NCI-H345 treated with DMSO at 0.1 percent for 48 hours (cell line): ENCODE measurements at regions not wholly inside any gene's neighbourhood (a gene's known extent, or its start where the extent isn't known, plus 50 kb on each side); places are given as distances from the start of the nearest gene placed in this dataset.

ENCODE experiments used
- DNase-seq: peaks from one replicate; lab custom pipeline; 2025; ENCODE audit not compliant: unreplicated experiment; lab: John Stamatoyannopoulos, UW

DNA sequence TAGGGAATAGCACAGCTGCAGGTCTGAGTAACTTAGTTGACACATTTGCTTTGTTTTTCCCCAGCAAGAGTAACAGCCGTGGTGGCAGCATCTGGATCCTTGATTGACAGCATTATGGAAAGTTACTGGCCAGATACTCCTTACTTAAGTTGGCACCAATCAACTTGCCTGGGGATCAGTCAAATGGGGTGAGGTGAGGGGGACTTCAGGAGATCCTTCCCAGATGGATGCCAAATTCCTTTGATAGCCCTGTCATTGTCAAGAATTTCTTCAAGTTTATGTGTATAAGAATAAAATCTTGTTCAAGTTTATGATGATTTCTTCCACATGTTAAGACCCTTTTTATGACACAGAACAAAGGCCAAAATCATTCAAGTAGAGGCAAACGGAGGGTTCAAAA lies 618.4 kb downstream of the SLC6A15 start:
- DNase-seq = no peak

DNA sequence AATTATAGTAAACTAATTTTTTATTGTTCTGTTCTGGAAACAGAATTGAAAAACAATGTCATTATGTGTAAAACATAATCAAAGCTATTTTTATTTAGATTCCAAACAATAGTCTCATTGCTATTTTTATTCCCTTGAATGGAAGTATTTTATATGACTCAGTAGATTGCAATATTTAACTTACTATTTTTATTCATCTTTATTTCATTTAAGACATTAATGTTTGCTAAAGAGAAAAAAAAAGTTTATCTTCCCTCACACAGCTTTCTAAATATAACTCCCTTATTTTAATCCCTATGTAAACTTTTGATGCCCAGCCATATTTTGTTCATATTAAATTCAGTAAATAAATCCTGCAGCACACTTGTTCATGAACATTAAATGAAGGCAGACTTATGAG lies 622.4 kb downstream of the SLC6A15 start:
- DNase-seq = no peak

DNA sequence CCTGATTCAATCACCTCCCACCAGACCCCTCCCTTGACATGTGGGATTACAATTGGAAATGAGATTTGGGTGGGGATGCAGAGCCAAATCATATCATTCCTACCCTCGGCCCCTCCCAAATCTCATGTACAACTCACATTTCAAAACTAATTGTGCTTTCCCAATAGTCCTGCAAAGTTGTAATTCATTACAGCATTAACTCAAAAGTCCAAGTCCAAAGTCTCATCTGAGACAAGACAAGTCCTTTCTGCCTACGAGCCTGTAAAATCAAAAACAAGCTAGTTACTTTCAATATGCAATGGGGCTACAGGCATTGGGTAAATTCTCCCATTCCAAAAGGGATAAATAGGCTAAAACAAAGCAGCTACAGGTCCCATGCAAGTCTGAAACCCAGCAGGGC lies 634.6 kb downstream of the SLC6A15 start:
- no peak for DNase-seq

DNA sequence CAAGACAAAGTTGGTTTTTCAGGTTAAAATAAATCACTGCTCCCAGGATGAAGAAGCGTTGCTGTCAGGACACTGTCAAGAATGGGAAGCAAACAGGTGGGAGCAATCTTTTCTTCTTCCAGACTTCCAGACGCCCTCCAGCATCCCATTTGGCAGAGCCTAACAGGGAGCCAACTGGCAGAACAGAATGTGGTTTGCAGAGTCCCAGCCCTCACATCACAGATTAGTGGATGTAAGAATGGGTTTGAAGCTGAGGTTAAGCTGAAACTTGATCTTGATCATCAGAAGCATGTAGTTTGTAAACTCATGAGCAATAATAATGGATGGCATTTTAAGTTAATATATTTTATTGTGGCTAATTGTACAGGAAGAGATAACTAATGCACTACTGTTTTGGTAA lies 636.4 kb downstream of the SLC6A15 start:
- no peak for DNase-seq

DNA sequence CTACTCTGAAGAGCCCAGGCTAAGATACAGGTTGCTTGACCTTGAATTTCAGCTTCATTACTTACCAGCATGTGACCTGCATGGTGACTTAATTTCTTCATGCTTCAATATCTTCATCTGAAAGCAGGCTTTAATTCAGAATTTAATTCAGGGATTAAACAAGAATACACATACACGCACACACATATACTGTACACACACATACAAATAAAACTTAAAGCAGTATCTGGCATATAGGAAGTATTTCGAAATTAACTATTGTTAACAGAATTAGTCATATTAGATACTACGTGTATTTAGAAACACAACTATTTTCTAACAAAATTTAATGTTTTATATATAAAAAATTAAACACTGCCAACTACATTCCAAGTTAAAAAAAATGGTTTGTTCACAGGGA lies 640.3 kb downstream of the SLC6A15 start:
- no peak for DNase-seq

DNA sequence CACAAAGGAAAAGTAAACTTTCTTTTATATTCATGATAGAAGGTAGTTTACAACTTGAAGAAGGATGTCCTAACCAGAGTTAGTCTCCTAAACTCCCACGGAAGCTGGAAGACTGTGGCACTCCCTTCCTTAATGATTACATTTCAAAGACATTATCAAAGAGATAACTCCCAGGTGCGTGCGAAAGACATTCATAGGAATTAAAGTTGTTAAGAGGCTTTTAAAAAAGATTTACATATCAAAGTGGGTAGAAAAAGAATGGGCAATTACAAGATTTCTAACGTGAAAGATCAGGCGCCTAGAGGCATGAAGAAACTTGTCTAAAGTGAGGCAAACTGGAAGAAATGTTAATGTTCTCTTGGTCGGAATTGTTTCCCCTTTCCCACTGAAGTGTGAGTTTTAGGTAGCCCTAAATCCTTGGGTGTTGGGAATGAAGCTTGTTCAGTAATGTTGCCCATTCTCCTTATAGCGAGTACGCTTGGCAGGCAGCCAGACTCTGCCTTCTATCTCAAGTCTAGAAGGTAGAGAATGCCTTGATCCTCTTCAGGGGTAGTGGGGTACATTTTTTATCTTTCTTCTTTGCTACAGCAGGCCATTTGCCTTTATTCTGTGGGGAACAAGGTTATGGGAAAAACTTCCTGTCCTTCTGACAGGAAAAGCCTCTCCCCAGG lies 642.0 kb downstream of the SLC6A15 start:
- DNase-seq = no peak

DNA sequence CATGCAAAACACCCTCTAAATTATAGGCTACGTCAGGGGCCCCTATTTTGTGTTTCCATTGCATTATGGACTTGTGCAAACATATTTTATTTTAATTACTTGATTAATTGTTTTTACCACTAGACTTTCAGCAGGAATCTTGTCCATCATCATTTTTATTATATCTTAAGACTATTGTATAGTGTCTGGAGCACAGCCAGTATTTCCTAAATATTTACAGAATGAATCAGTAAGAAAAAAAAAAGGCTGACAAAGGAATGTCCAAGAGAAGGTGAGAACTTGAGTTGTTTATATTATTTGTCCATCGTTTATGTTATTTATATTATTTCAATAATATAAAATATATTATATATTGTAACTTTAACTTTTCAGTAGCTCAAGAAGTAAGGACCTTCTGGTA lies 664.7 kb downstream of the SLC6A15 start:
- DNase-seq = no peak

DNA sequence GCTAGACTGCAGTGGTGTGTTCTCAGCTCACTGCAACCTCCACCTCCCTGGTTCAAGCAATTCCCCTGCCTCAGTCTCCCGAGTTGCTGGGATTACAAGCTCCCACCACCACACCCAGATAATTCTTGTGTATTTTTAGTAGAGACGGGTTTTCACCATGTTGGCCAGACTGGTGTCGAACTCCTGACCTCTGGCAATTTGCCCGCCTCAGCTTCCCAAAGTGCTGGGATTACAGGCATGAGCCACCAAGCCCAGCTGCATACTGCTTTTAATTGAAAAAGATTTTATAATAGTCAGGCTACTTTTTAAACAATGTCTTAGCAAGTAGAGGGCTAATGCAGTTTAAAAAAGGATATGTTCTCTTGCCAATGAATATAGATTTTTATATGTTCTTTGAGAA lies 668.9 kb downstream of the SLC6A15 start:
- DNase-seq = no peak

DNA sequence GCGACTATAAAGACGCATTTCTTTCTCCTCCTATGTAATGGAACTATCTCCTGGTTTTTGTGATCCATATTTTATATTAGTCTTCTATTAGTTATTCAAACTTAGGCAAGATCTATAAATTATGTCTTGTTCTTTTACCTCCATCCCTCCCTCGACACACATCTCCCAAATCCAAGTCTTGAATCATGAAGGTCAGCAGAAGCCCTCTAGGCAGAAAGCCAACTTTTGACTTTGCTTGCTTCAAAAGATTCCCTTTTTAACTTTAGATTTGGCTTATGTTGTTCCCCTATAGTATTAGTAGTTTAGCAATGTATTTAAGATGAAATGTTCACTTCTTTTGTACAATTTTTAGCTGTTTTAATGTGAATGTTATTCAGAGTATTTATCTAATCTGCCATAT lies 689.8 kb downstream of the SLC6A15 start:
- DNase-seq = no peak

DNA sequence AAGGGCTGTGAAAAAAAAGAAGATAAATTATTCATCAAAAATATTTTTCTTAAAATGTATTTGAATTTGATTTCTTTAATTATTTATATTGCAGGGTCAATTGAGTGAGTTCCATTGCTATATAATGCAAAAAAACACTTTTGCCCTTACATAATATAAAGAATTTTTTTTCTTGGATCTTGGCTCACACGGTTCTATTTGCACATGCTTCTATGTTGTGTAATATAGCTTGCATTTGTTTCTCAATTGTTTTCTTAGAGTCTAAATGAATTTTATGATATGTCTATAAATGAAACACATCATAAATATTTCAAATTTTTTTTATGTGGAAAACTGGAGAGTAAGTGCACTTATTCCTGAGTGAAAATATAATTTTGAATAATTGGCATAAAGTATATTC lies 694.2 kb downstream of the SLC6A15 start:
- DNase-seq = no peak

DNA sequence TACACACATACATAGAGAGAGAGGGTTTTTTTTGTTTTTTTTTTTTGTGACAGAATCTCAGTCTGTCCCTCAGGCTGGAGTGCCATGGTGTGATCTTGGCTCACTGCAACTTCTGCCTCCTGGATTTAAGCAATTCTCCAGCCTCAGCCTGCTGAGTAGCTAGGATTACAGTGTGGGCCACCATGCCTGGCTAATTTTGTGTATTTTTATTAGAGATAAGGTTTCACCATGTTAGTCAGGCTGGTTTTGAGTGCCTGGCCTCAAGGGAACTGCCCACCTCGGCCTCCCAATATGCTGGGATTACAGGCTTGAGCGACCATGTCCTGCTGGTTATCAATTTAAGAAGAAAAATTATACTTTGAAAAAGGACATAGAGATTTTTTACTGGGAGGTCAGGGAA lies 710.6 kb downstream of the SLC6A15 start:
- no peak for DNase-seq

DNA sequence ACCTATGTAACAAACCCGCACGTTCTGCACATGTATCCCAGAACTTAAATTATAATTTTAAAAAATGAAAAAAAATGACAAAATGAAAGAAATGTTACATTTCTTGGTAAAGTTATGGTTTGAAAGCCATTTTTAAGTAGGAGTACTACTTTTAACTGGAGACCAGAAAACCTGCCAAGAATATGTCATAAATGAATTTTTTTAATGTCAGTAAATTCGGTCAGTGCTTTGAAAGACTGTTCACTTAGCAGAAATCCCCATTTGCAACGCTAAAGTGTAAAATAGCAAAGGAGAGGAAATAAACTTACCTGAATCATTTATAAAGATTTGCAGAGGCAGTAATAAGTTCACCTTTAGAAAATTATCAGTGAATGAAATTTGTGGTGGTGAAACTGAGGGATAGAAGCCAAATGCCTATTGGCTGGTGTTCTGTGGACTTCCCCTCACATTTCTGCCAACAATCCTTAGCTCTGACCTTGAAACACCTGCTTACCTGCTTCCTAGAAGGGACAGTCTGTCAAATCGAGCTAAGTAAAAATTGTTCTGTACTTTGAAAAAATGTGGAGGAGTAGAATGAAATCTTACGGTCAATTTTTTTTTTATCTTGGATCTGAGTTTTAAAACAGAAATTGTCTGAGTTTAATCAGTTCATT lies 714.2 kb downstream of the SLC6A15 start:
- DNase-seq = no peak

DNA sequence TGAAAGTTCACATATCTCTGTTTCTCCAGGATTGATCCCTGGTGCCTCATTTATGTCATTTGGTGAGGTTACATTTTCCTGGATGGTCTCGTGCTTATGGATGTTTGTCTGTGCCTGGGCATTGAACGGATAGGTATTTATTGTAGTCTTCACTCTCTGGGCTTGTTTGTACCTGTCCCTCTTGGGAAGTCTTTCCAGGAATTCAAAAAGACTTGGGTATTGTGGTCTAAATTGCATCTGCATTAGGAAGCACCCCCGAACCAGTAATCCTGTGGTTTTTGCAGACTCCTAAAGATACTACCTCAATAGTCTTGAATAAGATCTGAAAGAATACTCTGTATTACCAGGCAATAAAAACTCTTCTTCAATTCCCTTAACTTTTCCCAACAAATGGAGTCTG lies 720.8 kb downstream of the SLC6A15 start:
- no peak for DNase-seq

DNA sequence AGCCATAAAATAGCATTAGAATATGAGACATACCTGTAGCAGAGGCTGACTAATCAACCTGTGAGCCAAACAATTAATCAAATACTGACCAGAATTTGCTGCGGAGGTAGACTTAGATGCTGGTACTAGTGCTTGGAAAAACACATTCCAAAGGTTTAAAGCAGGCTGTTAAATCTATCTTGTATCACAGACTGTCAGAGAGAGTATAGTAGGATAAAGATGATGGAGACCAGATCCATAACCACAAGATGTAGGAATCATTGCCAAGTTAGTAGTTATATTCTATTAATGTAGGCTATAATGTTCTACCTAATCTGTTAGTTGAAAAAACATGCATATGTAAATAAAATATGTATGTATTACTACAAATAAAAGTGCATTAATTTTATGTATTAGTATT lies 726.2 kb downstream of the SLC6A15 start:
- no peak for DNase-seq

DNA sequence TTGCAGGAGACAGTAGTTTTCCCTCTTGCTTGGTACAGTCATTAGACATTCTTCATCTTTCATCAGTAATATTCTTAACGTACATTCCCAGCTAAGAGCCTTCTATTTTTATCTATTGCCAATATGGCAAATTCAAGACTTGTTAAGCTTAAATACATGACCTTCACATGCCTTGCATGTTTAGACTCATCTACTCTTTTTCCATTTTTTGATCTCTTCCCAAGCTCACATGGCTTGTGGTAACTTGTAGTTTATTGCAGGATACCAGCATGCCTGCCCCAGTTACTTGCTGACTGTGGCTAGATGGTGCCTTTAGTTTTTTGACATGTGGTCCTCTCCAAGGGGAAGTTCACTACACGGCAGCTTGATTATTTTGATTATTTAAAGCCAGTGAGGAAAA lies 729.0 kb downstream of the SLC6A15 start:
- no peak for DNase-seq

DNA sequence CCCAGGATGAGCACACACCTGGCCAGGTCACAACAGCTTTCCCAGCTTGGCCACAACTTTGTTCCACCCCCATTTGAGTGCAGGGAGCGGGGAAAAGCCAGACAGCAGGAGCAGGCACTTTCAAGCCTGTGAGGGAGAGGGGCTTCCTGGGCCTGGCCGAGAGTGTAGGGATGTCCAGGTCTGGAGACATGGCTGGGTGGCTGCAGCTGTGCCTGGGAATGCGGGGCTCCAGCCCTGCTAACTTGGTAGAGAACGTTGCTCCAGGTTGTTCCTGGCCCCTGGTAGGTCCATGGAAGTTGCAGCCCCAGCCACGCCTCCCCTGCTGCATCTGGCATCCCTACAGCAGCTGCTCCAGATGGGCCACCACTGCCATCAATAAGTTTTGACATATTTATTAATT lies 738.5 kb downstream of the SLC6A15 start:
- DNase-seq = no peak

DNA sequence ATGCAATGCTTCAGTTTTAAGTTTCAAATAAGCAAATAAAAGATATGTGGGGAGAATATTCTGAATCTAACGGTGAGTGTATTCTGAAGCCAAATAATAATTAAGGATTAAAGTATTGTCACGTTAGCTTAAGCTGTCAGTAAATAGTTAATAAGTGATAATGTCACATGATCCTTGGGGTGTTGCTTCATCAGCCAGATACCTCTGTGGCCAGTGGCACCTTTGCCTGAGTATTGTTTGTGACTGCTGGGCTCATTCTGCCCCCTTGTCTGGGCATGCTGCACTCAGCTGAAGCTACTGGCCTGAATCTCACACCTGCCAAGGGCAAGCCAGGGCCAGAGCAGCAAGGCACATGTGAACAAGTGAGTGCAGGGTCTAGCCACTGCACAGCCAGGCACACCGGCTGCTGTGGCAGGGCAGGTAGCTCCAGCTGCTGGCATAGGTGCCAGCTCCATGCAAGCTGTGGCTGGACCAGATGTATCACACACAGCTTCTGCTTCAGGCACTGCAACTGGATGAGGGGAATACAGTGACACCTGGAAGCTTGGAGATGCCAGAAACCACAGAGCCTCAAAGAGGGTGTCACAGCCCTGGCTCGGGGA lies 739.7 kb downstream of the SLC6A15 start:
- no peak for DNase-seq

DNA sequence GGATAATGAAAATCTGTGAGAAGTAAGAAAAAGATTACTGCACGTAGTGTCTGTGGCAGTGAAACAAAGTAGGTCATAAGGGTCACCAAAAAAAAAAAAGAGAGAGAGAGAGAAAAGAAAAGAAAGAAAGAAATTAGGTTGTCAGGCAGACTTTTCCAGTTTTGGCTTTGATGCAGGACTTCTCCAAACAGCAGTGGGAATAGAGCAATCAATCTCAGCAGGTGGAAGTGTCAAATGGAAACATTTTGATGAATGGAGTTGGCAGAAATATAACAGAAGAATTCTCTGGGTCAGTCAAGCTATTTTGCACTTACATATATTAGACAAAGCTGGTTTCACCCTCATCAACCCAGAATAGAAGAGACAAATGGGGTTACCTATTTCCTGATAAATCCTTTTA lies 745.8 kb downstream of the SLC6A15 start:
- no peak for DNase-seq

DNA sequence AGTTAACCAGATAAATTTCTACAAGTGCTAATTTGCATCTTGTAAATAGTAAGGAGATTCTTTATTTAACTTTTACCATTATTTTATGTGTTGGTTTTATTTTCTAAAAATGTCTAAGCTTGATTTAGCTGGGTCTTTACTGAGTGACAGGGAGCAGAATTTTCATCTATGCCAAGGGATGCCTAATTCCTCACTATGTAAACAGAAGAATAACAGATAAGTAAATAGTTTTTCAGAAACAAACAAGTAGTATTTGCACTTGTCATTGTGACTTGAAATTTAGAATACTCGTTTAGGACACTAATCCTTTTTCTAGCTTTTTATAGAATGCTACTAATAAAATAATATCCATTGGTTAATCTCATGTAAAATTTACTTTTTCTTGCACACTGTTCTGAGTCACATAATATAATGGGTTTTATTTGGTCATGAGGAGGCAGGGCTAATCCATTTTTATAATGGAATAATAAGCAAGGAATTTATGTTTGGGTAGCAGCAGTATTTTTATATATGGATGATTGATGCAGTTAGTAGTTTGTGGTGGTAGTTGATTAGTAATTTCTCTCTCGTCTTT lies 746.5 kb downstream of the SLC6A15 start:
- DNase-seq = no peak

DNA sequence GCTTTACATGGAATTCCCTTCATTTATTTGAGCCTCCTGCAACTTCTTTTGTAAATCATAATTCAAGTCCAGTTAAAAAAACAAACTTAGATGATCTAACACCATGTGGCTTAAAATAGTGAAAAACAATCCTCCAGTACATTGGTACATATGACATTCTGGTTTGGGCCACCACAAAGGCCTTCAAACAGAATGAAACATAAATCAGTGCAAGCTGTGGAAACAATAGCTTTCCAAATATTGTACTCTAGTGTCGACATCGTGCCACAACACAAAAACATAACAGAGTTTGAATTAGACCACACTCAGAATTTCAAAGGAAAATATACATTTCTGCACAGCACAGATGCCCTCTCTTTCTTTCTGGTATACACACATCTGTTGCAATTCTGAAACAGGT lies 751.3 kb downstream of the SLC6A15 start:
- no peak for DNase-seq

DNA sequence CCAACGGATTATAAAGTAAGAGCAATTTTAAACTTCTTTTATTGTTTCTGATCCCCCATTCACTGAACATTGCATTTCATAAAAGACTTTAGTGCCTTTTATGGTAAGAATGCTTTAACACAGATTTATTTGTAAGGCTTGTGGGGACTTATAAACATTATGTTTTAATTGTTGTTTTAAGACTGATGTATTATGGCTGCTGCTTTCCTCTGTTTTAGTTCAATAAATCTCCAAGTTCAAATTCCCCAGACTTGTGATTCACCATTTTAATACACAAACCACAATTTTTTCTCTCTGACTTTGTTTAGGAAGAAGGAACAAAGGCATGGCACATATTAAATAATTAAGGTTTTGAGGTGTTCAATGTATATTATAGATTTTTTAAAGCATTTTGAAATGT lies 753.3 kb downstream of the SLC6A15 start:
- DNase-seq = no peak

DNA sequence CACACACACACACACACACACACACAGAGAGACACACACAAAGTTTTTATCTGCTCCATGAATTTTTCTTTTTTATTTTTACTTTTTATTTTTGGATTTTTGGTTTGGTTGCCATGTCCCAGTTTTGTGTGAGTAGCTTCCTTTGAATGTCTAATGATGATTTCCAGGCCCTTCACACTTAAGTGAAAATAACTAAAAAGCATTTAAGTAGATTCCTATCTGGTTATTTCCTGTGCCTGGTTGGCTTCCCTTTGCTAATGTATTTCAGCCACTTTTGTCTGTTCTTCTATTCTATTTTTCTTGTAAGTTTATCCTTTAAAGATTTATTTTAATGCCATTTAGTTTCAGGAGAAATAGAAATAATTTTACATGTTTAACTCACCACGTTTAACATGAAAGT lies 755.4 kb downstream of the SLC6A15 start:
- DNase-seq = no peak
